Naive thymus-derived CD4-positive, alpha-beta T cell (primary cell): ENCODE measurements at regions not wholly inside any gene's neighbourhood (a gene's known extent, or its start where the extent isn't known, plus 50 kb on each side); places are given as distances from the start of the nearest gene placed in this dataset.

Experiments used
- ATAC-seq: fragments of 150-1000 bp; cut with Tn5 transposase; 2 replicates; pipeline ENCODE4 v1.10.0; 2021; ENCODE audit warnings: mild to moderate bottlenecking, moderate library complexity
- CTCF ChIA-PET: fragments of 350-600 bp; sonication (Branson Sonifier 250); formaldehyde crosslinking; loops from one replicate; lab custom pipeline; 2021; ENCODE audit warnings: antibody characterized with exemption; lab: Charles Lee
- POLR2A ChIA-PET: fragments of 350-600 bp; sonication (Branson Sonifier 250); formaldehyde crosslinking; loops from one replicate; lab custom pipeline; 2021; ENCODE audit warnings: antibody characterized with exemption, inconsistent platforms; lab: Charles Lee
- DNase-seq, 9 donors: peaks; one replicate each; pipeline versions ENCODE4 v3.0.0 to v3.0.0-alpha.2; 2020 to 2022; ENCODE audit warnings: mixed read lengths in 1 of 9
- H3K27ac ChIP-seq: one replicate; pipeline ENCODE4 v1.7.0; 2013; ENCODE audit warnings: mild to moderate bottlenecking, low read depth, low read length, moderate library complexity
- H3K27me3 ChIP-seq, 2 donors: one replicate each; pipeline ENCODE4 v1.7.0; 2013; ENCODE audit warnings: low read length in 2 of 2, mild to moderate bottlenecking in 2 of 2, moderate library complexity in 2 of 2; ENCODE audit not compliant: control insufficient read depth in 2 of 2, insufficient read depth in 2 of 2
- H3K36me3 ChIP-seq, 3 experiments: 1 replicate in 2 of 3; 2 replicates in 1 of 3; pipeline ENCODE4 v1.7.0; 2013; ENCODE audit warnings: low read length in 3 of 3, mild to moderate bottlenecking in 3 of 3, moderate library complexity in 1 of 3; ENCODE audit not compliant: insufficient read depth in 3 of 3, control insufficient read depth in 2 of 3
- H3K4me1 ChIP-seq, 2 donors: one replicate each; pipeline ENCODE4 v1.7.0; 2013; ENCODE audit warnings: low read length in 2 of 2, mild to moderate bottlenecking in 2 of 2, moderate library complexity in 1 of 2; ENCODE audit not compliant: control insufficient read depth in 2 of 2, insufficient read depth in 2 of 2
- H3K4me3 ChIP-seq: 2 replicates; pipeline ENCODE4 v1.7.0; 2013; ENCODE audit warnings: mild to moderate bottlenecking, low read length
- H3K9me3 ChIP-seq, 3 experiments: 1 replicate in 2 of 3; 2 replicates in 1 of 3; pipeline ENCODE4 v1.7.0; 2013; ENCODE audit warnings: low read length in 3 of 3; ENCODE audit not compliant: control insufficient read depth in 2 of 3
- H3K27ac Mint-ChIP-seq, 9 donors: one replicate each; pipeline ENCODE4 v1.8.0; 2020 to 2022; ENCODE audit warnings: mixed read lengths in 9 of 9, mild to moderate bottlenecking in 8 of 9, moderate library complexity in 5 of 9, inconsistent platforms in 2 of 9
- H3K27me3 Mint-ChIP-seq, 5 donors: one replicate each; pipeline ENCODE4 v1.8.0; 2021 to 2022; ENCODE audit warnings: mixed read lengths in 5 of 5, mild to moderate bottlenecking in 1 of 5
- H3K36me3 Mint-ChIP-seq, 5 donors: one replicate each; pipeline ENCODE4 v1.8.0; 2020 to 2022; ENCODE audit warnings: mixed read lengths in 5 of 5, mild to moderate bottlenecking in 3 of 5, inconsistent platforms in 1 of 5
- H3K4me1 Mint-ChIP-seq, 7 donors: one replicate each; pipeline ENCODE4 v1.8.0; 2020 to 2022; ENCODE audit warnings: mixed read lengths in 7 of 7, mild to moderate bottlenecking in 3 of 7, inconsistent platforms in 1 of 7
- H3K4me3 Mint-ChIP-seq, 10 donors: one replicate each; pipeline ENCODE4 v1.8.0; 2020 to 2022; ENCODE audit warnings: mild to moderate bottlenecking in 10 of 10, mixed read lengths in 10 of 10, moderate library complexity in 6 of 10, inconsistent platforms in 2 of 10
- H3K9me3 Mint-ChIP-seq, 11 donors: one replicate each; pipeline ENCODE4 v1.8.0; 2020 to 2022; ENCODE audit warnings: mixed read lengths in 11 of 11, mild to moderate bottlenecking in 4 of 11, inconsistent platforms in 1 of 11, moderate library complexity in 1 of 11
- intact Hi-C, 2 donors: fragments of 100-400 bp; cut with micrococcal nuclease; formaldehyde crosslinking; loops; one replicate each; pipeline ENCODE4 v1.15.1; 2023

DNA sequence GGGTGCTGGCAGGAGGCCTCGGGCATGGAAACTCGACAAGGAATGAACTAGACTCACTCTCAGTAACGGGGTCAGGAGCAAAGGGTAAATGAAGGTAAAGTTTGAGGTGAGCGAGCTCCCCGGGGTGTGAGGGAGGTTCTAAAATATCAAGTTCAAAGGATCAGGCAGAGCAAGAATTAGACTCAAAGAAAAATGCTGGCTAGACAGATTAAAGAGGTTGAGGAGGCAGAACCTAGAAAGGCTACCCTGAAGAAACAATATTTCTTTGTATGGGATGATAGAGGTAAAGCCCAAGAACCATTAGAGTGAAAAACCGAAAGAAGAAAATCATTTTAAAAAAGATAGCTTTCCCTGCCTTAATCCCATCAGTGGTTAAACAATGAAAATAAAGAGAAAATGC lies 386.7 kb upstream of the MEF2C start:
- Histone ChIP-seq H3K9me3 (no peaks in the 10 kb centered on the region), H3K4me3 (no peak overlapping the region), H3K27ac (no peak overlapping the region), H3K4me1 (no peaks in the 10 kb centered on the region), H3K27me3 (no peaks in the 10 kb centered on the region), H3K36me3 (no peaks in the 10 kb centered on the region)
- Mint-ChIP-seq H3K36me3 (no peaks in the 10 kb centered on the region), H3K4me3 (no peak overlapping the region), H3K27me3 (no peaks in the 10 kb centered on the region), H3K27ac (no peak overlapping the region), H3K9me3 (peaks cover 0 to 5% (median 0%) of the 10 kb centered on the region in 11 donors), H3K4me1 (no peaks in the 10 kb centered on the region)
- CTCF ChIA-PET, result no interaction called here
- ATAC-seq (no peak), DNase-seq (no peak)
- intact Hi-C loops, result no loop called here
- POLR2A ChIA-PET, result no interaction called here

DNA sequence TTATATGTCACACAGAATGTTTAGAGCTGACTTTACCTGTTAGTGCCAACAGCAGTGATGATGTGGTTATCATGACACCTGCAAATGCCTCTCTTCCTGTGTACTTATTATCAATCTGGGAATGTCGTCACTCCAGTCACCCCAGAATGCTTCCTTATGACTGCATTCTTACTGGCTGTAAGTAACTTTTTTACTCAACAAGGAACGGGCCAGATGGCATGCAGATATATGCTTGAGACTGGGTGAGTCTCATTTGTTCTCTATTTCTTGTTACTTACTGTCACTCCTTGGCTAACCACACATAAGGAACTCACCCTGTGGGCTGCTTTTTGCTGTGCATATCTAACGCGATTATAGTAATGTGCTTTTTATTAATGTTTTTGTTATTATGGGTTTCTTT lies 385.5 kb upstream of the MEF2C start:
- Mint-ChIP-seq H3K27ac (no peak overlapping the region), H3K9me3 (peaks cover 0 to 5% (median 0%) of the 10 kb centered on the region in 11 donors), H3K36me3 (no peaks in the 10 kb centered on the region), H3K27me3 (no peaks in the 10 kb centered on the region), H3K4me1 (no peaks in the 10 kb centered on the region), H3K4me3 (no peak overlapping the region)
- POLR2A ChIA-PET, result no interaction called here
- Histone ChIP-seq H3K27ac (no peak overlapping the region), H3K9me3 (no peaks in the 10 kb centered on the region), H3K4me1 (no peaks in the 10 kb centered on the region), H3K27me3 (no peaks in the 10 kb centered on the region), H3K36me3 (no peaks in the 10 kb centered on the region), H3K4me3 (no peak overlapping the region)
- intact Hi-C loops, result no loop called here
- no peak for DNase-seq
- ATAC-seq, result peak; percentile 42
- CTCF ChIA-PET, result no interaction called here

GRCh38 chr5:89267788-89268187 lies 384.8 kb upstream of the MEF2C start:
- DNase-seq (no peak), ATAC-seq (no peak)
- Mint-ChIP-seq H3K36me3 (no peaks in the 10 kb centered on the region), H3K27me3 (no peaks in the 10 kb centered on the region), H3K4me1 (no peaks in the 10 kb centered on the region), H3K4me3 (no peak overlapping the region), H3K9me3 (peaks cover 0 to 5% (median 0%) of the 10 kb centered on the region in 11 donors), H3K27ac (no peak overlapping the region)
- ChIA-PET POLR2A (no interaction called here), CTCF (no interaction called here)
- no peaks in the 10 kb centered on the region for H3K36me3 ChIP-seq
- no peaks in the 10 kb centered on the region for H3K9me3 ChIP-seq
- no peak overlapping the region for H3K27ac ChIP-seq
- intact Hi-C loops, result no loop called here
- H3K4me1 ChIP-seq, result no peaks in the 10 kb centered on the region
- H3K4me3 ChIP-seq, result no peak overlapping the region
- H3K27me3 ChIP-seq, result no peaks in the 10 kb centered on the region

- Mint-ChIP-seq H3K36me3 (no peaks in the 10 kb centered on the region), H3K27ac (no peak overlapping the region), H3K9me3 (peaks cover 0 to 5% (median 0%) of the 10 kb centered on the region in 11 donors), H3K27me3 (no peaks in the 10 kb centered on the region), H3K4me3 (no peak overlapping the region), H3K4me1 (no peaks in the 10 kb centered on the region)
- ChIA-PET CTCF (no interaction called here), POLR2A (no interaction called here)
- DNase-seq (no peak), ATAC-seq (no peak)
- Histone ChIP-seq H3K27ac (no peak overlapping the region), H3K4me1 (no peaks in the 10 kb centered on the region), H3K9me3 (no peaks in the 10 kb centered on the region), H3K4me3 (no peak overlapping the region), H3K36me3 (no peaks in the 10 kb centered on the region), H3K27me3 (no peaks in the 10 kb centered on the region)
- intact Hi-C loops, result no loop called here
These were observed 382.7 kb upstream of the MEF2C start for GRCh38 chr5:89265511-89266179.

DNA sequence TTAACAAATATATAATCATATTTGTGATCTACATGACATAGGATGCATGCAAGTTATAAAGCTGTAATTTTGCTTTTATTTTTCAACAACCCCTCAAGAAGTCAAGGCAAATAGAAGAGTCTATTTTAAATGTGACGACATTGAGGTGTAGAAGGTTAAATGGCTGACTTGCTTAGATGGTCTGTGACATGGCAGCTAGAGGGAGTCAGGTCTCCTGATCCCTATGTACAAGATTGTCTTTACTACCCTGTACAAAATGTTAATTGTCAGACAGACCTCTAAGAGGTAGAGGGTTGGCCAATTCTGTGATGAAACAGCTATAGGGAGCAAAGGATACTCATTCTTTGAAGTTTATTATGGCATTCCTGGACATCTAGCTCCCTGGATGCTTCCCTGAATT lies 380.9 kb upstream of the MEF2C start:
- Histone ChIP-seq H3K27me3 (no peaks in the 10 kb centered on the region), H3K36me3 (no peaks in the 10 kb centered on the region), H3K9me3 (no peaks in the 10 kb centered on the region), H3K27ac (no peak overlapping the region), H3K4me3 (no peak overlapping the region), H3K4me1 (no peaks in the 10 kb centered on the region)
- intact Hi-C loops, result no loop called here
- Mint-ChIP-seq H3K27ac (no peak overlapping the region), H3K9me3 (peaks cover 0 to 5% (median 0%) of the 10 kb centered on the region in 11 donors), H3K4me1 (no peaks in the 10 kb centered on the region), H3K36me3 (no peaks in the 10 kb centered on the region), H3K4me3 (no peak overlapping the region), H3K27me3 (no peaks in the 10 kb centered on the region)
- POLR2A ChIA-PET, result no interaction called here
- DNase-seq (no peak), ATAC-seq (no peak)
- CTCF ChIA-PET, result no interaction called here

GRCh38 chr5:89262030-89262429 lies 379.0 kb upstream of the MEF2C start:
- Mint-ChIP-seq H3K27ac (no peak overlapping the region), H3K36me3 (no peaks in the 10 kb centered on the region), H3K9me3 (peaks cover 0 to 5% (median 0%) of the 10 kb centered on the region in 11 donors), H3K27me3 (no peaks in the 10 kb centered on the region), H3K4me1 (no peaks in the 10 kb centered on the region), H3K4me3 (no peak overlapping the region)
- Histone ChIP-seq H3K4me3 (no peak overlapping the region), H3K27me3 (no peaks in the 10 kb centered on the region), H3K27ac (no peak overlapping the region), H3K9me3 (no peaks in the 10 kb centered on the region), H3K4me1 (no peaks in the 10 kb centered on the region), H3K36me3 (no peaks in the 10 kb centered on the region)
- intact Hi-C loops, result no loop called here
- POLR2A ChIA-PET, result no interaction called here
- DNase-seq (no peak), ATAC-seq (no peak)
- CTCF ChIA-PET, result no interaction called here

- no peaks in the 10 kb centered on the region for H3K36me3 Mint-ChIP-seq
- Histone ChIP-seq H3K36me3 (no peaks in the 10 kb centered on the region), H3K4me3 (no peak overlapping the region), H3K4me1 (no peaks in the 10 kb centered on the region), H3K27me3 (no peaks in the 10 kb centered on the region), H3K9me3 (no peaks in the 10 kb centered on the region), H3K27ac (no peak overlapping the region)
- DNase-seq (no peak), ATAC-seq (no peak)
- H3K27ac Mint-ChIP-seq, result no peak overlapping the region
- intact Hi-C loops, result no loop called here
- peaks cover 0 to 2% (median under 1%) of the 10 kb centered on the region in 11 donors for H3K9me3 Mint-ChIP-seq
- no peak overlapping the region for H3K4me3 Mint-ChIP-seq
- no peaks in the 10 kb centered on the region for H3K27me3 Mint-ChIP-seq
- no peaks in the 10 kb centered on the region for H3K4me1 Mint-ChIP-seq
- ChIA-PET CTCF (interaction anchor here (0.6 kb wide), 1 partner anchor 9 kb away, joined by 3 read pairs; no protein-coding TSS in a partner anchor), POLR2A (no interaction called here)
These were observed 377.3 kb upstream of the MEF2C start for GRCh38 chr5:89260254-89260653.
